Dermis microvascular lymphatic vessel endothelial cell (primary cell): ENCODE measurements at regions not wholly inside any gene's neighbourhood (a gene's known extent, or its start where the extent isn't known, plus 50 kb on each side); places are given as distances from the start of the nearest gene placed in this dataset.

Experiments used
- DNase-seq, 2 donors: peaks; one replicate each; pipeline versions ENCODE4 v3.0.0 to v3.0.0-alpha.2; 2010; ENCODE audit warnings: low read depth in 2 of 2

DNA sequence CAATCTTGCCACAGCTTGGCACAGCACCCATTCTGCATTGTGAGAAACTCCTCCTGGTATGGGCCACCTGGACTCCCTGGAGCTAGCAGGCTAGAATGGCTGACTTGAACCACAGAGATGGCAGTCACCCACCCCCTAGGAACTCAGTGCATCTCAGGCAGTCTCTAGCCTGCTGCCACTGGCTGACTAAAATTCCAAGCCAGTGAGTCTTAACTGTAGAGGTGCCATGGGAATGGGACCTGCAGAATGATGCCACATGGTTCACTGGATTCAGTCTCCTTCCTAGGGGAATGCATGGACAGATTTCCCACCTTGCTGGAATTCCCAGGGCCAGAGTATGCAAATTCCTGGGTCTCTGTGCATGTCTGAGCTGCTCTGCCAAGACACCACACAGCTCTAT, 382.9 kb downstream of the MAN2A1 start:
- DNase-seq: no peak

DNA sequence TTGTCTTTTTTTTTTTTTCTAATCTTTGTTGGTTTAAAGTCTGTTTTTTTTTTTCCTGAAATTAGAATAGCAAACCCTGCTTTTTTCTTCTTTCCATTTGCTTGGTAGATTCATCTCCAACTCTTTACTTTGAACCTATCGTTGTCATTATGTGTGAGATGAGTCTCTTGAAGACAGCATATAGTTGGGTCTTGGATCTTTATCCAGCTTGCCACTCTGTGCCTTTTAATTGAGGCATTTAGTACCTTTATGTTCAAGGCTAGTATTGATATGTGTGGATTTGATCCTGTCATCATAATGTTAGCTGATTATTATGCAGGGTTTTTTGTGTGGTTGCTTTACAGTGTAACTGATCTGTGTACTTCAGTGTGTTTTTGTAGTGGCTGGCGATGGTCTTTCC, 383.8 kb downstream of the MAN2A1 start:
- no peak for DNase-seq

DNA sequence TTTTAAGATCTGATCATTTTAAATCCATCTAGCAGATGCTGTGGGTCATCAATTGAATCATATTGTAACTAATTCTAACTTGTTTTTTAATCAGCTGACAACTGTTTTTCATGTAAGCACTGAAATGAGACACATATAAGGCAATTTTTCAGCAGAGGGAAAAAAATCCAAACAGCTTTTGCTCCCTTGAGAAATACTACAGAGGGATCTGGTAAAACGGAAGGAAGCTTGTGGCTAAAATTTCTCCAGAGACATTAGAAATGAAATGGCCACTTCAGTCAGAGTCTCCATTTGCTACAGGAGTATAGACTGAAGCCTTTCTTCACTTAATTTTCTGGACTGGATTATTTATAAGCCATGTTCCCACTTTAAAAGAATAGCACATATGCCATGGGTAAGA, 385.9 kb downstream of the MAN2A1 start:
- DNase-seq: no peak

DNA sequence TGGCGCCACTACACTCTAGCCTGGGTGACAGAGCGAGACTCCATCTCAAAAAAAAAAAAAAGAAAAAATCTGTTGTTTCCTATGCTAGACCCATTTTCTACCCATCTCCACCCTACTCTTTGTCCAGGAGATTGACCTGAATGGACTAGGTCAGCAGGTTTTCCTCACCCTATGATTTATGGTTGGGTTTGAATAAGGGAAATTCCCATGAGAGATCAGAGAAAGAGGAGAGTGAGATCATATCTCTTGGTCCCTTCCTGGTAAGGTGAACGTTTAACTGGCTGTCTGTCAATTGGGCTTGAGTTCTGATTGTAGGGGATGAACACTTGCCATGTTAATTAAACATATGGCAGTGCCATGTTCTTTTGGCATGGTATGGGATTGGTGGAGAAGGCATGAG, 387.4 kb downstream of the MAN2A1 start:
- DNase-seq: no peak

DNA sequence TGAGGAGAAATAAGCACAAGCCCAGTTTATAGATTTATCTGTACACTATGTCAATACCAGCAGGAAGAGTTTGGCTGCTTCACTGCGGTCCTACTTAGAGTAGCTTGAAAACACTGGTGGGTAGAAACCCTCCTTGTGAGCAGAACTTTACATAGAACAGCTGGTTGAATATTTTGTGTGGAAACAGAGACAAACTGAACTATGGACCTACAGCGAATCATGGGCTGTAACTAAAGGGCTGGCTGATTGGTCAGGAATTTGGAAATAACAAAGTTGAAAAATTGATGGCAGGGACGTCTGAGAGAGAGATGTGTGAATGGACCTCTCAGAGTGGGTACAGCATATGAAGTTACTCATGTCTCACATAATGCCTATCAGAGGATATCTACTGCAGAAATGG, 392.5 kb downstream of the MAN2A1 start:
- no peak for DNase-seq

DNA sequence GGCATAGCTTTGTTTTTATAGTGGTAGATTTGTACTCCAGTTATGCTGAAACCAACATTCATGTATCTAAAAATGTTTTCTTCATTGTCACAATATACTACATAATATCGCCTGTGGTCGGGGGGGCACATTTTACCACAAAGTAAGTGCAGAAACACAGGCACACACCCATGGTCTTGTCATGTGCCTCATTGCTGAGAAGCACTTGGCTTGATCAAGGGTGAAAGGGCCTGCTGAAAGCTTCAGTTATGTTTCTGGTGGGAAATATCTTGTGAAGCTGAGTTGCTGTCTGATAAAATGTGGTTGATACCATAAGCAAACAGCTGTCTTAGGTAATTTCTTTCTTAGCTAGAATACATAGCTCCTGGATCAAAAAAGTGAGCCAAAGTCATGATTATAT, 393.1 kb downstream of the MAN2A1 start:
- DNase-seq: no peak

DNA sequence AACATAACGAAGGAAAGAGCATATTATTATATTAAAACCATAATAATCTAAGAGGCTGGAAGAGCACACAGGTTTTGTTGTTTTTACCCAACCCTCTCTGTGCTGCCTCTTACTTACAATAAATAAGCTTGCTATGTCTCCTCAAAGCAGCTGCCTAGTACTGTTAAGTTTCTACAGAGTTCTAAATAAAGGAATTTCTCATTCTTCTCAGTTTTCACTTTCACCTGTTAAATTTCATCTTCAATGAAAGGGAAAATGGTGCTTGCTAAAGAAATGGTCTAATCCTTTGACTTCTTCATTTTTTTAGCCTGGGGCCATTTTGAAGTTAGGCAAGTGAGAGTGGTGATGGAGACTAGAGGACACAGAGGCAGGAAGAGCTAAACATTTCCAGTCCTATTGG, 396.1 kb downstream of the MAN2A1 start:
- no peak for DNase-seq

DNA sequence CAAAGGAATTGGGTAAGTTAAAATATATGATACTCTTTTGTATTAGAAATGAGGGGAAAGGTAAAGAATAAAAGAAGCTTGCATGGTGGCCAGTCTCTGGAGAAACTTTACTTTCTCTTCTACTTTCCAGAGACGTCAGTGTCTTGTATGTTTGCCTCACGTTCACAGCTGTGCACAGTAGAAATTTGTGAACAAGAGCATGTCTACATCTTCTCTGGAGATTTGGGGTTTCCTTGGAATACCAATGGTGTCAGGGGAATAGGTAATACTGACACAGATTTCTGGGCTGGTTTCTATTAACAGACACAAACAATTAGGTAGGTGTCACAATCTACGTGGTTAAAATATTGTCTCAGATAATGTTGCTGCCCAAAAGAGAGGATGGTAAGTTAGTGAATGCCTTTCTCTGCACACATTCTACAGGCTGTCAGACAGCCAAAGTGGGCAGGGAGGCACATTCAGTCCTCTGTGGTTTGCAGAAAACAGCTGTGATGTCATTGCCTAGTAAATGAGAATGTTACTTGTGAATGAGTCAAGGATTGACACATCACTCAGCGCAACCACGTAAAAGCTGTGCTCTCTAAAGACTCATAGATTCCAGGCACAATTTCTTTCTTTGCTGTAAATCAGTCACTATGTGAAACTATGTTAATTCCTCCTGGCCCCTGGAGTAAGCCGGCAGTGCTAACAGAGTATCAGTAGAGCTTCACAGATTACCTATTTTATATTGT, 397.1 kb downstream of the MAN2A1 start:
- no peak for DNase-seq

DNA sequence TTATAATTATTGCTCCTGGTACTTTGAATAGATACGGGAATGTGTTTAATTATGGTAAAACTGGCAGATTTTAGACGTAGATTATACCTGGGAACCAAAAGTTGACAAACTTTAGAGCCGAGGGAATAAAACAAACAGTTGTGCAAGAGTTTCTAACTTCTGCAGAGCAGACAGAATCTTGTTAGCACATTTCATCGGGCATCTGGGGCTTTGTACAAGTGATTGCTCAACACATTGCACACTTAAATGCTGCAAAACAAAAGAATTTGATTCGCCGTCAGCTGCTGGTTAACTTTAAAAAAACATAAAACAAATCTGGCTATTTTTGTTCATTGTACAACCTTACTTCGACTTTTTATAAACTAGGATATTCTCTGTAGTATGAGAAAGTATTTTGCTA, 398.1 kb downstream of the MAN2A1 start:
- no peak for DNase-seq

DNA sequence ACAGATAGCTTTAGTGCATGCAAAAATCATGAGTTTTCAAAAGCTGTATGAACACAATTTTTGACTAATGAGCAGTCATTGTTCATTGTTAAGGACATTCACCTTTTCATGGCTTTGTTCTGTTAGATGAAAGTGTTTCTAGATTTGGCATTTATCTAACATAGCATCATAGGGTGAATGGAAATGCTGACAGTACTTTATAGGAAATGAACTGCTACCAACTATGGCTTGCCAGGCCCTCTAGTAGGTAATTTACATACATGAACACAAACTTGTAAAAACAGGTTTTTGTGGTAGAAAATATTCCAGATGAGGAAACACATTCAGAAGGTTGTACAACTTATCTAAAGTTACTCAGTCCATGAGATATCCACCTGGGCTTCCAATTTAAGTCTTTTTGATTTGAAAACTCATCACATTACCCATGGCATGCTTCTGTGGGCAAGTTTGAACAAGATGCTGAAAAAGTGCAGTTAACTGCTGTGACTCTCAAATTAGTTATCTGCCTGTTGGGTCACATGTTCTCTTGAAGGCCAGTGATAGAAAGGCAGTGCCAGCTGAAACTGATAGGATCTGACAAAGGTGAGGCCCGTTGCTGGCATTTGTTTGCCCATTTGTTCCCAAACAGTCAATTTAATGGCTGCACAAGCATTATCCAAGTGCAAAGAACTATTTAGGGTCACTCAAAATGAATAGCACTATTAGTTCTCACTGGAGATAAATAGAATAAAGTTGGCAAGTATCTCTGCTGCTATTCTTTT, 399.1 kb downstream of the MAN2A1 start:
- DNase-seq: no peak

DNA sequence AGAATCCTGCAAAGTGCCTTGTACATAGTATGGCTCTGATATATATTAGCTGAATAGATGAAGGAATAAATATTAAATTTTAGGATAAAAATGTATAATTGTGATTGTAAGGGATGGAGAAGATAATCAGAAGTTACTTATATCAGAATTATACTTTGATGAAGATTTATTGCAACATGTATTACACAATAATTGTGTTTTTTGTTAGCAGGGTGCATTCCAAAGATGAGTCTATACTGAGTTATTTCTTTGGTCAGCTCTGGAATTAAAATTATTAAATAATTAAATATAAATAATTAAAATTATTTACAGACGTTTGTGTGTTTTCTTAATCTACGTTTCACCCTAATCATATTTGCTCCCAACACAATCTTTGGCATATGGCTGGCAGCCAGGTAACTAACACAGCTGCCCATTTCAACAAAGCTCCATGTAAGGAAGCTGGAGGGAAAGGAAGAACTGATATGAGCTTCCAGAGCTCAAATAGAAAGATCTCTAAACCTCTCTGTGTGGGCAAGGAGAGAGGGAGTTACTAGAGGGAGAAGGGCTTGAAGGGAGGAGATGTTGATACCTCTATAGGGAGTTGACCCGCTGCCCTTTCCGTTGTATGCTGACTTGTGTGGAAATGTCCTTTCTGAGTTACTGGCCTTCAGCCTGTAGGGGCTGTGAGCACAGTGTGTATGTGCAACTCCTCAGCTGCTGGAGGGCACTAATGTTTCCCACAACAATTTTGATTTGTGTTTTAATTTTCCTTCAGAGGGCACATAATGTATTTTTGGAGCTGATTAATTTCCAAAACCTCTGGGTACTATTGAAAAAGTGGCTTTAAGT, 403.4 kb downstream of the MAN2A1 start:
- no peak for DNase-seq

DNA sequence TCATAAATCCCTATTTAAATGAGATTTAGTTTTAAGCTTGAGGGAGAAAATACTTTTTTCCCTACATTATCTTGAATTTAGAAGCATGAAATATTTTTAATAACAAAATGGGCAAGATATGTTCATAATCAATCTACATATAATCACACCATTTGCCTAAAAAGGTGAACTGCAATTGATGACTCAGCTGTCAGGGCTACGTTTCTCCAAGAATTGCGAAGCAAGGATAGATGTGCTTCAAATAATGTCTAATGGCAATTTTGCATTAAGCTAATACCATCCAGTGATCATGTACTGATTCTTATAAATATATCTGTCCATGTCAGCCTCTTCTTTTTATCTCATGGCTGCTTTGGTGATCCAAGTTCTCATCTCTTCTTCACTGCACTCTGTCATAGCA, 404.4 kb downstream of the MAN2A1 start:
- no peak for DNase-seq

DNA sequence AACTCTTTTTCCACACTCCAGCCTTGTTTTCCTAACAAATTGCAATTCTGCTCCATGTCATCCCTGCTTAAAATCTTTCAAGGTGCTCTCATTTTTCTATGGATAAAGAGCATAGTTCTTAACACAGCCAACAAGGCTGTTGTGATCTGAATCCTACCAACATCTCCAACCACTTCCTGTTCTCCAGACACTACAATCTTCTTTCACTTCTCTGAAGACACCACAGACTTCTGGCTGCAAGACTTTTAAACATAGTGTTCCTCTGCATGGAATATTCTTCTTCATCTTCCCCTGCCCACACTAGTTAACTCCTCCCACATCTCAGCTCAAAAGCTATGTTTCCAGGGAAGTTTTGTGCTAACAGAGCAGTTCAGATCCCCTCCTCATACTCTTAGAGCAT, 404.8 kb downstream of the MAN2A1 start:
- no peak for DNase-seq

DNA sequence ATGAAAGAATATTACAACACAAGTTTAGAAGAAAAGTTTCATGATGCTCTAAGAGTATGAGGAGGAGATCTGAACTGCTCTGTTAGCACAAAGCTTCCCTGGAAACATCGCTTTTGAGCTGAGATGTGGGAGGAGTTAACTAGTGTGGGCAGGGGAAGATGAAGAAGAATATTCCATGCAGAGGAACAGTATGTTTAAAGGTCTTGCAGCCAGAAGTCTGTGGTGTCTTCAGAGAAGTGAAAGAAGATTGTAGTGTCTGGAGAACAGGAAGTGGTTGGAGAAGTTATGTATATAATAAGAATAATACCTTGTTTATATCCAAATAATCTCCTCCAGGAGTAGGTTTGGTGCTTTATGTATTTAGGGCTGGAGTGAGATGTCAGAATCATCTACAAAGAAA, 406.7 kb downstream of the MAN2A1 start:
- DNase-seq: no peak

DNA sequence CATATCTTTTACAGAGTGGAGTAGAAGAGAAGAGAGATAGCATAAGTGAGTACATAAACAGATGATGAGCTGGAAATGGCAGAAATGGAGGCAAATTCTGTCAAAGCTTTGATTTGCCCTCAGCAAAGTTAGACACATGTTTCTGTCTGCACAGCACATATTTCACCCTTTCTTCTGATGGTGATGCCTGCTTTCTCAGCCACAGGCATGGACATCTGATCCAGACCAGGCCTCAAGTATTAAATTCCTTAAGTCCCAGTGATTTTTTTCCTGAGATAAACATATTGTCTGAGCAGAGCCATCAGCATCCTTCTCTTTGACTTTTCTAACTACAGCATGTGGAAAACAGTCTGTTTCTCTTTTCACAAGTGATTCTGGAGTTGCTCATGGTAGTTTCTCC, 409.8 kb downstream of the MAN2A1 start:
- no peak for DNase-seq

DNA sequence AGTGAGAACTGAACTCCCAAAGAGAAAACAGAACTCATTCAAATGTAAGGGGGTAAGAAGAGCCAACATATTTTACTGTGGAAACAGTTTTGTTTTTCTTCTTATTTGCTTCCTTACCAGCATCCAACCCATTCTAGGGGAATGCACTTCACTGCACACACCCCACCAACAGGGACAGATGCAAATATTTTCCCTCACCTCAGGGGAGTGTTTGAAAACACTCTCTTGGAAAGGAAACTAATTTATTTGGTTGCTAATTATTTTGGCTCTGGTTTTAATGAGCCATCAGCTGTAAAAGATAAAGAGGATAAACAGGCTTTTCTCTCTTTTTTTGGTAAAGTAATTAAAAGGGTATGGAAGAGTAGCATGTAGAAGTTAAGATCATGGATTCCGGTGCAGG, 413.4 kb downstream of the MAN2A1 start:
- DNase-seq: no peak

DNA sequence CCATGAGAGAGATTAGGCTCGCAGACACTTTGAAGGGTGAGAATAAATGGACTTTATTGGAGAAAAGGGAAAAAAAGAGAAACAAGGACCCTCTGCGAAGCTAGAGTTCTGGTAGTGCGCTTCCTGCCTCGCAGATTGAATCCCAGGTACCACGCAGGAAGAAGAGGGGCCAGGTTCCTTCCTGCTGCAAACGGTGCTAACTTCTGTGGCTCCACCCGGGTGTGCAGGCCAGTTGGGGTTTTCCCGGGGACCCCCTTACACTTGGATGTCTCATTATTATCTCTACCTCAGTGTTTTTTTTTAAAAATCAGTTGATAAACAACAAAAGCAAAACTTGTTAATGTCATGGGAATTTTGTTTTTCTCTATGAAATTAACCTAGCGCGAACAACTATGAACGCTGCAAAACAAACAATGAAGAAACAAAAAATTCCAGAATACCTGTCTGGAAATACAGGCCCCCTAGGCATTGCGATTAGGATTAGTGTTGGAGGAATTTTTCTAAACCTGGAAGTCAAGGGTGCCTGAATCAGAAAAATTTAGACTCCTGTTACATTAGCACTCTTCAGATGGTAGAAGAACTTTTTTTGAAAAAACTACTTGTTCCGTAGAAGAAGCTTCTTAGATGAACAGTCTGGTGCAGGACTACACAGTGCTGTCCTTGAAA, 414.5 kb downstream of the MAN2A1 start:
- no peak for DNase-seq

DNA sequence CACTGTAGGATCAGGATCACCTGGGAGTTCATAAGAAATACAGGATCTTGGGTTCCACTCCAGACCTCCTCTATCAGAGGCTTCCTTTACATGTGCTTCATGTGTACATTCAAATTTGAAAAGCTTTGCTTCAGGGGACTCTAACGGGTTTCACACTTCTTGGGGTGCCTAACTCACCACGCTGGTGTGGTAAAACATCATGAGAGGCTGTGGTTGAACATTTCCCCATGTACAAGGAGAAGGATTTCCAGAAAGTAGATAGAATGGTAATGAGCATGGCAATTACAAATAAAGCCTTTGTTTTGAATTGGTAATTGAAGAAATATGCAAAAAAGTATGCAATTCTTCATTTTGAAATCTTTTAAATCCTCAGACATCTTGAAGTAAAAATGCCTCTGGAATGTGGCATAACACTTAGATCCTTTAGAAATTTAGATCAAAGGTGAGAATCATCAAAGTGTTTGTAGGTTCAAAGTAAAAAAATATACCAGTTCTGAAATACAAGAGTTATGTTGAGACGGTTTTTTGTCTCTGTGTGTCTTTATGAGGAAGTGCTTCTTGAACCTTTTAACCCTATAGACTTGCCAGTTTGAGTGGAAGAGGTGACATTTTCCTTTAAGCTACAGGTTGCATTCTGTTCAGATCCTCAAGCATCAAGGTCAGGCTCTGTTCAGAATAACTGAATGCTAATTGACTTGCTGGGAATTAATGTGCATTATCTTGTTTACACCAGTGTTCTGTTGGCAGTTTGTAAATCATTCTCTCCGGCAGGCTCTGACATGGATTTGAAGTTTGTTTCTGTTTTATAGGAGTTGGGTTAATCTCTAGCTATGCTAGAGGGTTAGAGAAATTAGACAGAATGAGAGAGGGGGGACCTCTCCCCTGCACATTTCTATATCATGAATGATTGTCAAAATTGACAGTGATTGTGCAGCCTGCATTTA, 415.3 kb downstream of the MAN2A1 start:
- no peak for DNase-seq

DNA sequence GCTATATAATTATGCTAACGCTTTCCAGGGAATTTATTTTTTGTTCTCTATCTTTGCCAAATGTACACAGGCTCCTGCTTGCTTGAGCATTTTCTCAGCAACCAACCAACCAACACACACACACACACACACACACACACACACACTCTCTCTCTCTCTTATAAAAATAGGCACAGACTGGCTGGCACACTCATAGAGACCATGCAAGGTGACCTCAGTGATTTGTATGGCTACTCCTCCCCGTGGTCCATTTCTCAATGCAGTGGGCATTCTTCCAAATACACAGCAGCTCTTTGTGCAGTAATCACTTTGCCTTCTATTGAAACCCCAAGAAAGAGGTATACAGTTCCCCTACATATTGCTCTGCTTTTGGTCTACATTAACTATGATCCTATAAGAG, 416.0 kb downstream of the MAN2A1 start:
- no peak for DNase-seq

DNA sequence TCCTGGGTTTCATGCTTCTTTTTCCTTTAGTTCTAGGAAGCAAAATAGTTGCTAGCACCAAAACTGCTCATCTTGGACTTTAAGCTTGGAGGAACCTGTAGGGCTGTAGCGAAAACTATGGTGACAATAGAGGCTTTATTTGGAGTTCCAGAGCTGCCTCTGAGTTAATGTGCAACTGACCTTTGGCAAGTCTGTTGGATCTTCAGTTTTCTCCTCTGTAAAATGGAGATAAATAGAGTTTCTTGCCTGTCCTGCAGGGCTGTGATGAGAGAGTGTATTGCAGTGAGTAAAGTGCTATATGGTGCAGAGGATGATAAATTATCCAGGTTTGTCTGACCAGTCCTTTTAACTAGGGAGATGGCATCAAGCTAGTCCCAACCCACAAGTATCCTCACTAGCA, 417.0 kb downstream of the MAN2A1 start:
- DNase-seq: no peak

DNA sequence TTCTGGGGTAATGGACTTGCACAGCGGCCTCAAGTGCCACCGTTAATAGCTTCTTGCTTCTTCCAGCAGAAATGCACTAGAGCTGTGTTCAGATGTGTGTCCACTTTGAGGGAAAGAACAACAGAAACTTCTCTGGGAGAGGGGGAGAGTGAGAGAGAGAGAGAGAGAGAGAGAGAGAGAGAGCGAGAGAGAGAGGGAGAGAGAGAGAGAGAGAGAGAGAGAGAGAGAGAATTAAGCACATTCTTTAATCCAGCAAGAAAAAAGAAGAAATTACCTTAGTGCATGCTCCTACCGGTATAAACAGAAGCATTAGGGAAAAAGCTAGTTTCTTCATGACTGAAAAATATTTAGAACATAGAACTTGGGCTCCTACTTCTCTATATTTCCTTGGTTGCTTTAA, 418.8 kb downstream of the MAN2A1 start:
- no peak for DNase-seq
